ENCODE measurements at regions not wholly inside any gene's neighbourhood (a gene's known extent, or its start where the extent isn't known, plus 50 kb on each side); places are given as distances from the start of the nearest gene placed in this dataset.
"Not testable (repeated sequence)": the region's sequence is repeated elsewhere in the genome, so short reads cannot be mapped to it uniquely, and the experiment has no call there.

GRCh38 chr9:89861371-89861770 is 256.6 kb downstream of the GADD45G start:
- not testable (repeated sequence) for DNase-seq (ENCODE audit: low read depth in 3 of 3)

DNA sequence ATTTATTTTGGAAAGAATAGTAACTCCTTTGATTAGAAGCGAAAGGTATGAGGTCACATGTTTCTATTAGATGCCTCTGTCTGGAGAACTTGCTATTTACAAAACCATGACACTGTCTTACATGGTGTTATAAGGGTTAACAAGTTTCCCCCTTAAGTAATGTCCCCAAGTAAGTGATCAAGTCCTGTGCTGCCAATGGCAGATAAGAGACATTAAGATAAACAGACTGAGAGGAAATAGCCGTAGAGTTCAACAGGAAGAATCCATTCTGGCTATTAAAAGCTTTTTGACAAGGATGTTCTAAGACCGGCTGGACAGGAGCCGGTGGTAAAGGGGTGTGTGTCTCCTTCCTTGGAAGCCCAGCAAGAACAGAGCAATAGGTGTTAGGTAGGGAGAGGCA is 257.5 kb downstream of the GADD45G start:
- no peak for DNase-seq (ENCODE audit: low read depth in 3 of 3)

- DNase-seq (ENCODE audit: low read depth in 3 of 3), result no peak
Measured at GRCh38 chr9:89863141-89863540, 258.3 kb downstream of the GADD45G start.

- DNase-seq (ENCODE audit: low read depth in 3 of 3), result no peak
Measured at GRCh38 chr9:89863837-89864236, 259.0 kb downstream of the GADD45G start.

DNA sequence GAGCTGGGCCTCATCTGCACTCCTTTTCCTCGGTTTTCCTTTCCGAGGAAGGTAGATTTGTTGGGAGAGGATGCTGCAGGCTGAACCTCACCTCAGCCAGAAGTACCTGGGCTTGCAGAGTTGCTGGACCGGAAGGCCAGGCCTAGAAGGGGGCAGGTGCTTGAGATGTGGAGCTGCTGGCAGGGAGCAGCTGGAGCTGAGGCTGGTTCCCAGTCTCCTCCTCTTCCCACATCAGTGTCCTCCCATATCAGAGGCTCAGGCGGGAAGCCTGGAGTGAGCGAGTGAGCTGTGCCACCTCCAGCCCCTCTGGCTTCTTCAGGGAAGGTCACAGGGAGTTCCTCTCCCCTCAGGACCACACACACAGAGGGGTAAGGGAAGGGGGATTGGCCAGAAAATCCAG is 259.4 kb downstream of the GADD45G start:
- DNase-seq (ENCODE audit: low read depth in 3 of 3), result no peak

GRCh38 chr9:89864731-89865130 is 259.9 kb downstream of the GADD45G start:
- no peak for DNase-seq (ENCODE audit: low read depth in 3 of 3)

DNA sequence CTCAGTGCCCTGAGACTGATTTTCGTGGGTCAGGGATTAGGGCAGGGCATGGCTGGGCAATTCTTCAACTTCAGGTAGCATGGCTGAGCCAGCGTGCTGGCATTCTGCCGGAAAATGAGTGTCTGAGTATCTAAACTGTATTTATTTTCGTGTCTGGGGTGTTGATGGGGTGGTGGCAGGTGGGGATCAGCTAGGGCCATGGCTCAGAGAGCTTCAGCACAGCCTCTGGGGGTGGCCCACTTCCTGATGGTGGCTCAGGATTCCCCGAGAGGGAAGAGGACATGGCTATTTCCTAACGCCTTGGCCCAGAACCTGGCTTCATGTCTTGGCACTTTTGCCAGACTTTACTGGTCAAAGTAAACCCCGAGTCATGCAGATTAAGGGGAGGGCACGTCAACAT is 260.5 kb downstream of the GADD45G start:
- DNase-seq (ENCODE audit: low read depth in 3 of 3), result no peak

DNA sequence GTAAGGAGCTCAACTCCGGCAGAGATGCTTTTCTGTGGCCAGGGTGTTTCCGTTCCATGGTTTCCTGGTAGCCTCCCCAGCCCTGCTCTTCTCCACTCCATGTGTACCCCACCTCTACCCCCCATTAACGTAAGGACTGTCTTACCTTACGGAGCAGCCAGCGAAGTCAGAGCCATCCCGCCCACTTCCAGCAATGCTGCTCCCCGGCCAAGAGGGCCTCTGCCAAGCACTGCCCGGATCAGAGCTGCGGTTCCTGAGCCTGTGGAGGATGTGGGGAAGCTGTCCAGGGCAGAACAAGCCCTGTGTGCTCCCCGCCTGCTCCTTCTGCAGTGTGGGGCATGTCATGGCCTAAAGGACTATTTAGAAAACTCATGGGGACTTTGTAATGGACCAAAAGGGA is 261.2 kb downstream of the GADD45G start:
- no peak for DNase-seq (ENCODE audit: low read depth in 3 of 3)

DNA sequence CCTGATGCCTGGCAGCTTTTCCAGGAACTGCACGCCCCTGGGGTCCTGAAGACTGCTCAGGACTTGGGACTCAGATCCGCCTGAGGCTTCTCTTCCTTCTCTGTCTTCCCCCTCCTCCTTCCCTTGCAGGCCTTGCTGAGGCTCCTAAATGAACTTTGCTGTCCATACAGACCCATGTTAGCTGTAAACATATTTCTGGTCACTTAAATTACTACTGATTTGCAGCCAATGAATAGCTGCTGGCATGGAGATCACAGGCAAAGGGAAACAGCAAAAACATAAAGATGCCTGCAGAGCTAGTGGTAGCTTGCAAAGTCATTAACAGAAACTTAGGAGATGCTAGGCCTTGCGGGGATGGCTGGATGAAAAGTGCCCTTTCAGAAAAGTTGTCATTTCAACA is 261.9 kb downstream of the GADD45G start:
- no peak for DNase-seq (ENCODE audit: low read depth in 3 of 3)

- no peak for DNase-seq (ENCODE audit: low read depth in 3 of 3)
Measured at GRCh38 chr9:89868100-89868499, 263.3 kb downstream of the GADD45G start.

- DNase-seq (ENCODE audit: low read depth in 3 of 3), result no peak
Measured at GRCh38 chr9:89869793-89870580, 265.2 kb downstream of the GADD45G start.

- no peak for DNase-seq (ENCODE audit: low read depth in 3 of 3)
Measured at GRCh38 chr9:89871871-89872331, 267.1 kb downstream of the GADD45G start.

GRCh38 chr9:89872426-89872912 is 267.7 kb downstream of the GADD45G start:
- no peak for DNase-seq (ENCODE audit: low read depth in 3 of 3)

GRCh38 chr9:89872913-89873707 is 268.3 kb downstream of the GADD45G start:
- DNase-seq (ENCODE audit: low read depth in 3 of 3), result no peak

- DNase-seq (ENCODE audit: low read depth in 3 of 3), result no peak
Measured at GRCh38 chr9:89873801-89874200, 269.0 kb downstream of the GADD45G start.

DNA sequence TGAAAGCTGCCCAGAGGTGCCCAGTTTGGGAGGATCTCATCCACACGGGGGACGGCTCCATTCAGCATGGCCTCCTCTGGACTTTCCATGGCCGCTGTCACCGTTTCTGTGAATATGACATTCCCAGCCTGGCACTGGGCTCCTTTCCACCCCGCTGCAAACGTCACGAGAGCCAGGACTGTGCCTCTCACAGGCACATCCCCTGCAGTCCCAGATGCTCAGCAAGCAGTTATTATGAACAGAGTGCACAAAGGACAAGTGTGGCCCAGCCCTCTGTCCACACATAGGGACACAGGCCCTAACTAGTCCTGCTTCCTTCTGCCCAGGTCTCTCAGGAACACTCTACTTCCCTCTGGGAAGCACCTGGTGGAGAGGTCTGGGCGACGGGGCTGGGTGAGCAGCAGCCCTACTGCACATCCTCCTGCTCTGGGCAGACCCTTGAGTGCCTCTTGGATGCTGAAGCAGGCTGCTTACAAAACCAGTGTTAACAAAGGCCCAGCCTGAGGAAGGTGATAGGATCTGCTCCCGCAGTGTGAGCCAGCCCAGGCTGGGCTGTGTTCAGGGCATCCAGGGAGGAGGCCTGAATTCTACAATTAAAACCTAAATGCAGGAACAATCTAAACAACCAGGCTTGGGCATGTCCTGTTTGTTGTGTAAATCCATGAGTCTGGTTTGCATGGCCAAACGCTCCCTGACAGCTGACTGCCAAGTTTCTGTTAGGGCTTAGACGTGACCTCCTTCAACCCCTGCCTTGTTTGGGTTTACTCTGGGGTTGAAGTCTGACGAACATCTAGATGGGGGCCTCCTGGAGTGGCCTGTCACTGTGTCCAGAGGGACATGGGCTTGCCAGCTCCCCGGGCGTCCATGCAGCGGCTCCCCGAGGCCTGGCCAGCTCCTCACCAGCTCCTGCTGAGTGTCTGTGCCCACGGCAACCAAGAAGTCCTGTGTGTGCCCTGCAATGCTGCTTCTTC is 269.8 kb downstream of the GADD45G start:
- no peak for DNase-seq (ENCODE audit: low read depth in 3 of 3)

GRCh38 chr9:89877051-89878002 is 272.5 kb downstream of the GADD45G start:
- no peak for DNase-seq (ENCODE audit: low read depth in 3 of 3)

GRCh38 chr9:89878003-89878411 is 273.2 kb downstream of the GADD45G start:
- DNase-seq (ENCODE audit: low read depth in 3 of 3), result no peak

GRCh38 chr9:89878687-89879086 is 273.9 kb downstream of the GADD45G start:
- DNase-seq (ENCODE audit: low read depth in 3 of 3), result no peak

GRCh38 chr9:89879276-89879675 is 274.5 kb downstream of the GADD45G start:
- no peak for DNase-seq (ENCODE audit: low read depth in 3 of 3)

All from stimulated activated CD4-positive, alpha-beta T cell treated with anti-CD3 and anti-CD28 coated beads, TNF-alpha, amount 100 ng/mL, for 4 hours (primary cell).